NCI-H146 treated with DMSO at 0.1 percent for 48 hours (cell line): ENCODE measurements at regions not wholly inside any gene's neighbourhood (a gene's known extent, or its start where the extent isn't known, plus 50 kb on each side); places are given as distances from the start of the nearest gene placed in this dataset.

Experiments
- DNase-seq: peaks from one replicate; lab custom pipeline; 2025; ENCODE audit not compliant: unreplicated experiment; lab: John Stamatoyannopoulos, UW

GRCh38 chr2:12274591-12274990, 442.1 kb upstream of the TRIB2 start:
- no peak for DNase-seq

GRCh38 chr2:12277241-12278034, 439.3 kb upstream of the TRIB2 start:
- DNase-seq, result no peak

GRCh38 chr2:12278217-12278750, 438.5 kb upstream of the TRIB2 start:
- no peak for DNase-seq

GRCh38 chr2:12282780-12283695, 433.7 kb upstream of the TRIB2 start:
- DNase-seq, result no peak

GRCh38 chr2:12284037-12284436, 432.7 kb upstream of the TRIB2 start:
- DNase-seq, result no peak

GRCh38 chr2:12284487-12284886, 432.2 kb upstream of the TRIB2 start:
- DNase-seq, result no peak

GRCh38 chr2:12286347-12286746, 430.4 kb upstream of the TRIB2 start:
- DNase-seq, result no peak

GRCh38 chr2:12287220-12287751, 429.4 kb upstream of the TRIB2 start:
- DNase-seq, result no peak

- DNase-seq, result no peak
Measured at GRCh38 chr2:12288048-12288447, 428.7 kb upstream of the TRIB2 start.

GRCh38 chr2:12289120-12289802, 427.5 kb upstream of the TRIB2 start:
- DNase-seq, result no peak

GRCh38 chr2:12291303-12291702, 425.4 kb upstream of the TRIB2 start:
- DNase-seq, result no peak

- no peak for DNase-seq
Measured at GRCh38 chr2:12293874-12294273, 422.9 kb upstream of the TRIB2 start.

- DNase-seq, result no peak
Measured at GRCh38 chr2:12295856-12296519, 420.7 kb upstream of the TRIB2 start.

- DNase-seq, result no peak
Measured at GRCh38 chr2:12296915-12297314, 419.8 kb upstream of the TRIB2 start.

GRCh38 chr2:12298352-12298751, 418.4 kb upstream of the TRIB2 start:
- DNase-seq, result no peak

- DNase-seq, result no peak
Measured at GRCh38 chr2:12299431-12299830, 417.3 kb upstream of the TRIB2 start.

GRCh38 chr2:12300019-12300602, 416.6 kb upstream of the TRIB2 start:
- DNase-seq, result no peak

GRCh38 chr2:12300927-12301326, 415.8 kb upstream of the TRIB2 start:
- no peak for DNase-seq

GRCh38 chr2:12302140-12302539, 414.6 kb upstream of the TRIB2 start:
- DNase-seq, result no peak

- DNase-seq, result no peak
Measured at GRCh38 chr2:12302691-12303090, 414.0 kb upstream of the TRIB2 start.
